Natural killer cell treated with Interleukin-12 subunit alpha and Interleukin-12 subunit beta and Interleukin-15 and Interleukin-18, amount 100 ng/mL, for 72 hours (primary cell): ENCODE measurements at regions not wholly inside any gene's neighbourhood (a gene's known extent, or its start where the extent isn't known, plus 50 kb on each side); places are given as distances from the start of the nearest gene placed in this dataset.

Experiments
- ATAC-seq, 2 donors: fragments of 150-1000 bp; cut with Tn5 transposase in 1 of 2; sonication (Bioruptor Pico), chemical (Tn5 transposase) in 1 of 2; 2 replicates each; pipeline ENCODE4 v1.10.0; 2021
- DNase-seq: peaks from one replicate; pipeline ENCODE4 v3.0.0; 2022; ENCODE audit warnings: low spot score
- H3K27ac Mint-ChIP-seq, 2 donors: 1 replicate in 1 of 2; 2 replicates in 1 of 2; pipeline ENCODE4 v1.8.0; 2022; ENCODE audit warnings: mixed read lengths in 2 of 2, mild to moderate bottlenecking in 1 of 2, moderate library complexity in 1 of 2
- H3K27me3 Mint-ChIP-seq, 2 donors: 1 replicate in 1 of 2; 2 replicates in 1 of 2; pipeline ENCODE4 v1.8.0; 2022; ENCODE audit warnings: mixed read lengths in 2 of 2
- H3K36me3 Mint-ChIP-seq: one replicate; pipeline ENCODE4 v1.8.0; 2022; ENCODE audit warnings: mixed read lengths
- H3K4me1 Mint-ChIP-seq, 2 donors: 1 replicate in 1 of 2; 2 replicates in 1 of 2; pipeline ENCODE4 v1.8.0; 2022; ENCODE audit warnings: low read depth in 2 of 2, mixed read lengths in 2 of 2, mild to moderate bottlenecking in 1 of 2
- H3K4me3 Mint-ChIP-seq: one replicate; pipeline ENCODE4 v1.8.0; 2022; ENCODE audit warnings: mixed read lengths
- H3K9me3 Mint-ChIP-seq: 2 replicates; pipeline ENCODE4 v1.8.0; 2022; ENCODE audit warnings: mixed read lengths

- Mint-ChIP-seq H3K4me3 (no peak overlapping the region), H3K36me3 (peaks cover 7% of the 10 kb centered on the region), H3K27ac (no peak overlapping the region), H3K27me3 (peaks cover 7 to 8% of the 10 kb centered on the region in 2 donors), H3K9me3 (peaks cover 3% of the 10 kb centered on the region), H3K4me1 (no peaks in the 10 kb centered on the region)
- DNase-seq (no peak), ATAC-seq (no peak)
These were observed 550.8 kb upstream of the ZEB2 start for GRCh38 chr2:145070703-145071102.

DNA sequence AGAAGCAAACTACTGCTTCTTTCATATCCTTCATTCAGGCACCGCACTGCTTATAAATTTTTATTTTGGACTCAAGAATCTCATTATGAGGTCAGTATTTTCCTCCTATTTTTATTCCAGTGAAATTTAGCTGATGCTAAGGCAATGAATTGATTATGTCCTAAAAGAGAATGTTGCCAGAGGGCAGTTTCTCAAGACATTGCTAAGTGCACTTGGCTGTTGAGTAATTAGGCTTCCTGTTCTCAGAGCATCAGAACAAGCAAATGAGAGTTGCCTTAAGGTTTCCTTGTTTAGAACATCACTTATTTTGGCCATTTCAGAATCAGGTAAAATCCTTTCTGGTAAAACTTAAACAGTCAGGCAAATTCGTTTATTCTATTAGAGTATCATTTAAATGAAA, 548.6 kb upstream of the ZEB2 start:
- Mint-ChIP-seq H3K4me3 (no peak overlapping the region), H3K36me3 (peaks cover 7% of the 10 kb centered on the region), H3K9me3 (peaks cover 3% of the 10 kb centered on the region), H3K27me3 (peaks cover 7 to 8% of the 10 kb centered on the region in 2 donors), H3K27ac (no peak overlapping the region), H3K4me1 (no peaks in the 10 kb centered on the region)
- ATAC-seq = no peak
- DNase-seq = no peak

DNA sequence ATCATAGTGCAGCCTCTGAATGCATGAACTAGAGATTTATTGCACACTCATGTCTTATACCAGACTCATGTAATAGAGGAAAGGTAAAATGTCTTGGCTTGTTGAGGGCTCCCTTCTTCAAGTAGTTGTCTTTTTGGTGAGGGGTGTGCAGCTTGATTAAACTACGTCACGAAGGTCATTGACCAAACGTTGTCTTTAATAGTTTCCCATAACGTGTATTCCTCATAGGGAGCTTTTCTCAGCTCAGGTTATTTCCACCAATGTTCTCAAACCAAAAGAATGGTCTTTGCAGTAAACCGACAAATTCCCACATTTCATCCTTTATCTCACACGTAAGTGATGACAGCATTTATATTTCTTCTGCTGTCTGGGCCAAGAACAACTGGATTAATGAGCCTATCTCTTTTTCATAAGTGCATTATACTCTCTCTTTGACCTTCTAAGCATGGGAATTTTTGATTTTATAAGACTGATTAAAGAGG, 547.7 kb upstream of the ZEB2 start:
- ATAC-seq (no peak), DNase-seq (no peak)
- peaks cover 7% of the 10 kb centered on the region for H3K36me3 Mint-ChIP-seq
- H3K9me3 Mint-ChIP-seq = peaks cover 3% of the 10 kb centered on the region
- no peak overlapping the region for H3K4me3 Mint-ChIP-seq
- no peak overlapping the region for H3K27ac Mint-ChIP-seq
- H3K27me3 Mint-ChIP-seq = peaks cover 7 to 8% of the 10 kb centered on the region in 2 donors
- H3K4me1 Mint-ChIP-seq = no peaks in the 10 kb centered on the region

DNA sequence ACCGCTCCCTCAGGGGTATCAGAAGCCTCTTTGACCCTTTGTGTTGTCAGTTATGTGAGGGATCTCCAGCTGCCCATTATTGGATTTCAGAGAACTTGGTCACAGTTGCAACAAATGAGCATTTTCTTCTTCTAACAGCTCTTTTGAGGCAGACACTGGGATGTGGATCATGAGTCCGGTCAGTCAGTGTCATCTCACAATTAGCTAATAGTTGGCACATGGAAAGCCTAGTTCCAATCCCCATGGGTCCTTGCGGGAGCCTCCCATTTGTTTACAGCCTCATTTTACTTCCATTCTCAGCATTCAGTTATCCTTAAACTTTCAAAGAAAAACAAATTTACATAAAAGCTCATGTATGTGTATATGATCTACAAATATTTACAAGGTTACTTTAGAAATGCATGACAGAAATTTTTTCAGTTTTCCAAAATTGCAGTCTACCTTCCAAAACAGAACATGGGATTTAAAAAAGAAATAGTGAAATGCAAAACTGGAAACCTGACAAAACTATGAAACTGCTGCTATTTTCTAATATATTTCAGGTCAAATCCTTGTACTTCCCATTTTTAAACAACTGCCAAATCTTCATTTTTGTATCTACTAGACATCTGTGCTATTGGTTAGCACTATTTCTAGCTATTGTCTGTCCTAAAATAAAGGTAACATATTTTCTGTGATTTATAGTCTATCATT, 547.1 kb upstream of the ZEB2 start:
- no peak overlapping the region for H3K27ac Mint-ChIP-seq
- ATAC-seq (no peak), DNase-seq (no peak)
- no peak overlapping the region for H3K4me3 Mint-ChIP-seq
- peaks cover 7 to 8% of the 10 kb centered on the region in 2 donors for H3K27me3 Mint-ChIP-seq
- peaks cover 7% of the 10 kb centered on the region for H3K36me3 Mint-ChIP-seq
- H3K4me1 Mint-ChIP-seq = no peaks in the 10 kb centered on the region
- H3K9me3 Mint-ChIP-seq = peaks cover 3% of the 10 kb centered on the region

GRCh38 chr2:145066151-145066661, 546.3 kb upstream of the ZEB2 start:
- H3K27ac Mint-ChIP-seq = no peak overlapping the region
- no peaks in the 10 kb centered on the region for H3K4me1 Mint-ChIP-seq
- no peak overlapping the region for H3K4me3 Mint-ChIP-seq
- peaks cover 7% of the 10 kb centered on the region for H3K36me3 Mint-ChIP-seq
- peaks cover 3% of the 10 kb centered on the region for H3K9me3 Mint-ChIP-seq
- no peak for DNase-seq
- H3K27me3 Mint-ChIP-seq = peaks cover 7 to 8% of the 10 kb centered on the region in 2 donors
- ATAC-seq = no peak

GRCh38 chr2:145065342-145065741, 545.4 kb upstream of the ZEB2 start:
- DNase-seq (no peak), ATAC-seq (no peak)
- no peak overlapping the region for H3K27ac Mint-ChIP-seq
- no peak overlapping the region for H3K4me3 Mint-ChIP-seq
- H3K27me3 Mint-ChIP-seq = peaks cover 7 to 8% of the 10 kb centered on the region in 2 donors
- no peaks in the 10 kb centered on the region for H3K4me1 Mint-ChIP-seq
- H3K36me3 Mint-ChIP-seq = peaks cover 7% of the 10 kb centered on the region
- peaks cover 3% of the 10 kb centered on the region for H3K9me3 Mint-ChIP-seq

DNA sequence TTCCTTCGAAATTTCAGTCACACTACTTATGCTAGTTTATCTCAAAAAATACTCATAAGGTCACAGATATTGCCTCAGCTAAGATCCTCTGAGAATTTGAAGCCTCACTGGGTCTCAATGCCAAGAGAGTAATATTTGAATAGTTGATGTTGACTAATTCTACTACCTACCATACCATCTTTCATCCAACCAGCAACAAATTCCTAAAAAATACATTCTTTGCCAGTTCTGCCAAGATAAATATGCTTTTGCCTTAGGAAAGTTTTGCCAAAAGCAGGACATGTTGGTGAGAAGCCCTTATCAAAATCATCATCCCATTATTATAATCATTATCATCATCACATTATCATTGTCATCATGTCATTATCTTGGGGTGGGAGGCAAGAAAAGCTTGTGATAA, 544.6 kb upstream of the ZEB2 start:
- DNase-seq (no peak), ATAC-seq (no peak)
- no peak overlapping the region for H3K4me3 Mint-ChIP-seq
- H3K9me3 Mint-ChIP-seq = peaks cover 3% of the 10 kb centered on the region
- H3K36me3 Mint-ChIP-seq = peaks cover 5% of the 10 kb centered on the region
- H3K4me1 Mint-ChIP-seq = no peaks in the 10 kb centered on the region
- H3K27me3 Mint-ChIP-seq = peaks cover 7% of the 10 kb centered on the region in 2 donors
- H3K27ac Mint-ChIP-seq = no peak overlapping the region

GRCh38 chr2:145060876-145061275, 541.0 kb upstream of the ZEB2 start:
- Mint-ChIP-seq H3K27ac (no peak overlapping the region), H3K36me3 (no peaks in the 10 kb centered on the region)

DNA sequence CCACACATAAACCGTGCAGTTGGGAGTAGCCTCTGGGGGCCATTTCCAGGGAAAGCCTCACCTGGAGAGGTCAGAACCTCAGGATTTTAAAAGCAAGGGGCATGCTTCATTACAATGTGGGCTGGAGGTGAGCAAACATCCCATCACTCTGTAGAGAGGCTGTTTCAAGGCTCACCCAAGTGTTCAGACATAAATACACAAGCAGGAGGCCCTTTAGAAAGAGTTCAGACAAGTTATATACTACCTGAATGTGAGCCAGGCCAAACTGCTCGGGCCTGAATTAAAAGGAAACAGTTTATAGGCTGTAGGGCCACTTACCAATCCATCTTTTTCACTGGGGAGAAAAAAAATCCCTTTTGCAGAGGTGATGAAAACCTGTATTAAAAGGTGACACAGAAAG, 540.0 kb upstream of the ZEB2 start:
- Mint-ChIP-seq H3K36me3 (no peaks in the 10 kb centered on the region), H3K9me3 (no peaks in the 10 kb centered on the region), H3K27me3 (no peaks in the 10 kb centered on the region), H3K27ac (no peak overlapping the region), H3K4me1 (no peaks in the 10 kb centered on the region), H3K4me3 (no peak overlapping the region)
- ATAC-seq = no peak
- DNase-seq = no peak

More at GRCh38 chr2:145060876-145061275, 541.0 kb upstream of the ZEB2 start:
- no peaks in the 10 kb centered on the region for H3K4me1 Mint-ChIP-seq
- ATAC-seq (no peak), DNase-seq (no peak)
- no peaks in the 10 kb centered on the region for H3K9me3 Mint-ChIP-seq
- no peaks in the 10 kb centered on the region for H3K27me3 Mint-ChIP-seq
- no peak overlapping the region for H3K4me3 Mint-ChIP-seq

- Mint-ChIP-seq H3K4me3 (no peak overlapping the region), H3K36me3 (no peaks in the 10 kb centered on the region), H3K9me3 (no peaks in the 10 kb centered on the region), H3K27ac (no peak overlapping the region), H3K27me3 (no peaks in the 10 kb centered on the region), H3K4me1 (no peaks in the 10 kb centered on the region)
- no peak for DNase-seq
- ATAC-seq = no peak
These were observed 539.4 kb upstream of the ZEB2 start for GRCh38 chr2:145059343-145059742.

DNA sequence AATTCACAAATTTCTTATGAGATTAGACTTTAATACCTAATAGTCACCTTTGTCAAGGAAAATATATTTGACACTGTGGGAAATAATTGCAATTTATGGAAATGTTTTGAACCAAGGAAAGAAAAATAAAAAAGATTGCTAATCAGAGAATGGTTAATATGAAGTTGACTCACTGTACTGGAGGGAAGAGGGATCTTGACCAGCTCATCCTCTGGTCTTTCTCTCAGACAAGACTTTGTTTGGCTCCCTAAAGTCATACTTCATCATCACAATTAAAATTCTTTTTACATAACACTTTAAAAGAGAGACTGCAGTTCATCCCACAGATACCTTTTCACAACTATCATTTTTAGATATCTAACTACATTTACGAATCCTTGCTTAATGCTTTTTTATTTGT, 538.5 kb upstream of the ZEB2 start:
- Mint-ChIP-seq H3K27me3 (no peaks in the 10 kb centered on the region), H3K4me1 (no peaks in the 10 kb centered on the region), H3K4me3 (no peak overlapping the region), H3K27ac (no peak overlapping the region), H3K36me3 (no peaks in the 10 kb centered on the region), H3K9me3 (no peaks in the 10 kb centered on the region)
- DNase-seq = no peak
- ATAC-seq = no peak

DNA sequence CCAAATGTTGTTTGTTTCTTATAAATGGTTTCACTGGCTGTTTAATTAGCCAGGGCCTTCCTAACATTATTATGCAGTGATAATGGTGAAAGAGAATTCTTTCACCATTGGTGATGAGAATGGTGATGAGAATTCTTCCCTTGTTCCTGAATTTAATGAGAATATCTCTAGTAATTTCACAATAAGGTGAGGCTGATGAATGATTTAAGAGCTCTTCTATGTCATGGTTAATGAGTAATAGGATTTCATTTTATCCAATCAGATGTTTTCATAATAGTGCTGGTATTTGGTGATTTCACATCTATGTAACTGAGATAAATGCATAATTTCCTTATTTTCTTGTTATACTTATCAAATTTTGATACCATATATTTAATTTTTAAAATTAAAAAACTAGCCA, 535.7 kb upstream of the ZEB2 start:
- no peaks in the 10 kb centered on the region for H3K27me3 Mint-ChIP-seq
- no peak for ATAC-seq
- H3K9me3 Mint-ChIP-seq = no peaks in the 10 kb centered on the region
- H3K36me3 Mint-ChIP-seq = no peaks in the 10 kb centered on the region
- H3K4me3 Mint-ChIP-seq = no peak overlapping the region
- DNase-seq = no peak
- no peak overlapping the region for H3K27ac Mint-ChIP-seq
- no peaks in the 10 kb centered on the region for H3K4me1 Mint-ChIP-seq

DNA sequence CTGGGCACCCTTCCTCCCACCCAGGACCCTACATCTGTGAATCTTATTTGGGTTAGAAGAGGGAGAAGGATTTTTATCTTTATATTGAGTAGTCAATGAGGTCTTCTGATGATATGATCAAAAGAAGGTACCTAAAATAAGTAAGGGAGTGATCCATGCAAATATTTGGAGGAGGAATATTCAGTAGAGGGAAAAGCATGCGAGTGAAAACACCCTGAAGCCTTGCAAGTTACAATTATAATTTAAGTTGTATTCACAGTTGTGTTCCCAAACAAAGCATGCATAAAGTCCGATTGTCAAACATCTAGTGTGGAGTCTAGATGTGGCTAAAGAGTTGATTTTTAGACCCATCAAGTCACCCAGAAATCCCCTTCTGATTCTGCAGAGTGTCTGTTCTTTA, 530.2 kb upstream of the ZEB2 start:
- Mint-ChIP-seq H3K4me1 (no peaks in the 10 kb centered on the region), H3K36me3 (no peaks in the 10 kb centered on the region), H3K27ac (no peak overlapping the region), H3K9me3 (no peaks in the 10 kb centered on the region), H3K27me3 (peaks cover 0 to 4% of the 10 kb centered on the region in 2 donors), H3K4me3 (no peak overlapping the region)
- no peak for DNase-seq
- ATAC-seq = no peak

DNA sequence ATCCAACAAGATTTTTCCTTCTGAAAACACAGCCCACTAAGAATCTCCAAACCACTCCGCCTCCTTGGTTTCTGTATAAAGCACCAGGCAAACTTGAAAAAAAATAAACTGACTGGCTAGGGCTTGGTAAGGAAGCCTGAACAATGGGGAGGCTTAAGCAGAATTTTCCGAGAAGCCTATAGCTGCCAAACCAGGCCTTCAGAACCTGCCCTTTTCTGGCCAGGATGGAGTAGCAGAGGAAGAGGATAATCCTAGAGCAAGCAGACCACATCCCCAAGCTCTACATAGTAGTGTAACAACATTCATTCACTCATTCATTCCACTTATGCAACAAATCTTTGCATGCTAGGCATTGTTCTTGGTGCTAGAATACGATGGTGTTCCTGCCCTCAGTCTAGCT, 529.6 kb upstream of the ZEB2 start:
- H3K4me1 Mint-ChIP-seq = no peaks in the 10 kb centered on the region
- no peaks in the 10 kb centered on the region for H3K36me3 Mint-ChIP-seq
- H3K4me3 Mint-ChIP-seq = no peak overlapping the region
- no peaks in the 10 kb centered on the region for H3K9me3 Mint-ChIP-seq
- H3K27ac Mint-ChIP-seq = no peak overlapping the region
- DNase-seq (no peak), ATAC-seq (no peak)
- peaks cover 0 to 4% of the 10 kb centered on the region in 2 donors for H3K27me3 Mint-ChIP-seq

GRCh38 chr2:145047554-145047953, 527.6 kb upstream of the ZEB2 start:
- Mint-ChIP-seq H3K27ac (no peak overlapping the region), H3K27me3 (peaks cover 0 to 4% of the 10 kb centered on the region in 2 donors), H3K36me3 (no peaks in the 10 kb centered on the region), H3K9me3 (no peaks in the 10 kb centered on the region), H3K4me1 (no peaks in the 10 kb centered on the region), H3K4me3 (no peak overlapping the region)
- DNase-seq = no peak
- no peak for ATAC-seq
